HG03066 (cell line): ENCODE measurements at regions not wholly inside any gene's neighbourhood (a gene's known extent, or its start where the extent isn't known, plus 50 kb on each side); places are given as distances from the start of the nearest gene placed in this dataset.
"Not testable (repeated sequence)": the region's sequence is repeated elsewhere in the genome, so short reads cannot be mapped to it uniquely, and the experiment has no call there.

Experiments used
- ATAC-seq: cut with Tn5 transposase; IDR thresholded peaks from one replicate; pipeline ENCODE4 v1.9.1; 2021; ENCODE audit warnings: low read depth; ENCODE audit not compliant: unreplicated experiment

DNA sequence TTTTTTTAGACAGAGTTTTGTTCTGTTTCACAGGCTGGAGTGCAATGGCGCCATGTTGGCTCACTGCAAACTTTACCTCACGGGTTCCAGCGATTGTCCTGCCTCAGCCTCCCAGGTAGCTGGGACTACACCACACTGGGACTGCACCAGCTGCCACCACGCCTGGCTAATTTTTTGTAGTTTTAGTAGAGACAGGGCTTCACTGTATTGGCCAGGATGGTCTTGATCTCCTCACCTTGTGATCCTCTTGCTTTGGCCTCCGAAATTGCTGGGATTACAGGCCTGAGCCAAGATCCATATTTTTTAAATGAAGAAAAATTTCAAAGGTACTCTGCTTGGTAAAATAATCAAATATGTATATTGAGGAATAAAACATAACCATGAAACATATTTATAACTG lies 195.8 kb upstream of the TPTE start:
- ATAC-seq = peak; percentile 82

DNA sequence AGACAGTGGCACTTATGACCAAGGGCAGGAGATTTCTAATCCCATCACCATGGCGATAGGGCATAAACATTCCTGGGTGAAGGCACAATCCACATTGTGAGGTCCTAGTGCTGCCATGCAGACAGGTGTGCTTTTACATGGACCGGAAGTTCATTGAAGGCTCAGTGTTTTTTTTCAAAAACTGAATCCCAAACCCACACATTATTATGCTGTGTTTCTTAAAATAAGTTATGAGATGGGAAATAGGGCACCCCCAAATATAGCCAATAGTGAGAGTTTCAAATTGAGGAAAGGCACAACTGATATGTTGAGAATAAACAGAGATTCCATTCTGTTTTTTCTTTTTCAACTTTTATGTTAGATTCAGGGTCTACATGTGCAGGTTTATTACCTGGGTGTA lies 195.2 kb upstream of the TPTE start:
- not testable (repeated sequence) for ATAC-seq

DNA sequence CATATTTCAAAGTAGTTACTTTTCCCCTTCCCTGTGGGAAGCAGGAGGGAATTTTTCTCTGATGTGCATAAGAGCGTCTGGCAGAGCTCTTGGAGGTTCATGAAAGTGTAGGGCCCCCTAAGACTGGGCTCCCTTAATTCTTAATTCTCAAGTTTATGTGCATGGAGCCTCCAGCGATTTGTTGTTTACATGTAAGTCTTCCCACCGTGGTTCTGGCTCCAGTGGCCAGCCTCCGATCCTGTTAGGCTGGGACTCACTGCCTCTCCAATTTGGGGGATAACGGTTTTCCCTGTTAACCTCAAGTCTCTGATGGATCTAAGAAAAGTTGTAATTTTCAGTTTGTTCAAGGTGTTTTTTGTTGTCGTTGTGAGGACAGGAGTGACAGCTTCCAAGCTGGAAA lies 192.7 kb upstream of the TPTE start:
- ATAC-seq = not testable (repeated sequence)

DNA sequence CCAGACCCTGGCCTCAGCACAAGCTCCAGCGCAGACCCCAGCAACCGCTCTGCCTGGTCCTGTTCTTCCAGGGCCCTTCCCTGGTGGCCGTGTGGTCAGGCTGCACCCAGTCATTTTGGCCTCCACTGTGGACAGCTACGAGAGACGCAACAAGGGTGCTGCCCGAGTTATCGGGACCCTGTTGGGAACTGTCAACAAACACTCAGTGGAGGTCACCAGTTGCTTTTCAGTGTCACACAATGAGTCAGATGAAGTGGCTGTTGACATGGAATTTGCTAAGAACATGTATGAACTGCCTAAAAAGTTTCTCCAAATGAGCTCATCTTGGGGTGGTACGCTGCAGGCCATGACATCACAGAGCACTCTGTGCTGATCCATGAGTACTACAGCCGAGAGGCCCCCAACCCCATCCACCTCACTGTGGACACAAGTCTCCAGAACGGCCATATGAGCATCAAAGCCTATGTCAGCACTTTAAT lies 190.7 kb upstream of the TPTE start:
- ATAC-seq = not testable (repeated sequence)

DNA sequence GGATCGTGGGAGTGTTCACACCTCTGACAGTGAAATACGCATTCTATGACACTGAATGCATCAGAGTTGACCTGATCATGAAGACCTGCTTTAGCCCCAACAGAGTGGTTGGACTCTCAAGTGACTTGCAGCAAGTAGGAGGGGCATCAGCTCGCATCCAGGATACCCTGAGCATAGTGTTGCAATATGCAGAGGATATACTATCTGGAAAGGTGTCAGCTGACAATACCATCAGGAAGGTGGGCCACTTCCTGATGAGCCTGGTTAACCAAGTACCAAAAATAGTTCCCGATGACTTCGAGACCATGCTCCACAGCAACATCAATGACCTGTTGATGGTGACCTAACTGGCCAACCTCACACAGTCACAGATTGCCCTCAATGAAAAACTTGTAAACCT lies 190.2 kb upstream of the TPTE start:
- ATAC-seq = not testable (repeated sequence)

GRCh38 chr21:10332935-10333334 lies 188.4 kb upstream of the TPTE start:
- ATAC-seq = not testable (repeated sequence)

DNA sequence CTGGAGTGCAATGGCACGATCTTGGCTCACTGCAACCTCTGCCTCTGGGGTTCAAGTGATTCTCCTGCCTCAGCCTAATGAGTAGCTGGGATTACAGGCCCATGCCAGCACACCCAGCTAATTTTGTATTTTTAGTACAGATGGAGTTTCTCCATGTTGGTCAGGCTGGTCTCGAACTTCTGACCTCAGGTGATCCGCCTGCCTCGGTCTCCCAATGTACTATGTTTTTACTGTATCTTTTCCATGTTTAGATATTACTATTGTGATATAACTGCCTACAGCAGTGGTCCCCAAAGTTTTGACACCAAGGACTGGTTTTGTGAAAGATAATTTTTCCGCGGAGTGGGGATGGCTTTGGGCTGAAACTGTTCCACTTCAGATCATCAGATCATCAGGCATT lies 187.0 kb upstream of the TPTE start:
- ATAC-seq = not testable (repeated sequence)

GRCh38 chr21:10342261-10342956 lies 179.0 kb upstream of the TPTE start:
- not testable (repeated sequence) for ATAC-seq

DNA sequence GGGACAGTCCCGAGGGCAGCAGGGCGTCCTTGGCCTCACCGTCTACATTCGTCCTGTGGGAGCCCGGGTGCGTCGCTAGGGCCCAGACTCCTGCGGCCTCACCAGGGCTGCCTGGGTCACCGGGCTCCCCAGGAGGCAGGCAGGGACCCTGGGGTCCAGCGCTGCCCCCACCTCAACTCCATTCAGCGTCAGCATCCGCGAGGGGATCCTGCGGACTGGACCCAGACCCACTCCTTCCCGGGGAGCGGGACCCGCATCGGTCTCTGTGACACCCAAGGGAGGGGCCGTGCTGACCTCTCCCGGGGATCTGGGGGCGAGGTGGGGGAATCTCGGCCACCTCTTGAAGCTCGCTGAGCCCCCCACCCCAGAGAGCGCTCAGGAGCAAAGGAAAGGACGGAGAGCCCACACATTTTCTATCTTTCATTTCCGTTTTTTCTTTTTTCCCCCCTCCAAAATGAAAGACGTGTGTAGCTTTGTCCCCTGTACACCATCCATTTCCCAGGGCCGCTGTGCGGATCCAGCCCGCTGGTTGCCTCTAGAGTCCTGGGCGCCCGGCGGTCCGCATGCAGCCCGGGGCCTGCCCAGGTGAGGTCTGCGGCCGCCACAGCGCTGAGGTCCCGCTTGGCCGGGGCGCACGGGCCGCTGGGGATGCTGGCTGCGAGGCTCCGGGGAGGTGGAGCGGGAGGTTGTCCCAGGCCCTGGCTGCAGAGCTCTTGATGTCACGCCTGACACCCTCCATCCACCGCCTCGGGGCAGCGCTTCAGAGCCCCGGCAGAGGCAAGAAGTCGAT lies 178.0 kb upstream of the TPTE start:
- not testable (repeated sequence) for ATAC-seq

GRCh38 chr21:10344266-10344665 lies 177.1 kb upstream of the TPTE start:
- not testable (repeated sequence) for ATAC-seq

DNA sequence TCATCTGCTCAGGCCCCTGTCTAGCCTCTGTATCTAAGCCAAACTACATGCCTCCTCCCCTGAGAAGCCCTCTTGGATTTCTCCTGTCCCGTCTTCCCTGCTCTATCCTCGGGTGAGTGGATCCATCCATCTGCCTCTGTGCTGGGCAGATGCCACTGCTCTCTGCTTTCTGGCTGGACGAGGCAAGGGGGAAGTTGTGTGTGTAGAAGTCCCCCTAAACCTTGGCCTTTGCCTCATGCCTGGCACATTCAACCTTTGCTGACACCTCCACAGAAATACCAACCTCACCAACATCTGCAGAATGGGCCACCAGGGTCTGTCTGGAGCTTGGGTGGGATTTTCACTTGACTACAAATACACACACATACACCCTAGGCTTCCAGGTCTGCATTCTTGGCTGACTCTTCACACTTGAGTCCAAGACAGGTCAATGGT lies 176.2 kb upstream of the TPTE start:
- ATAC-seq = not testable (repeated sequence)

DNA sequence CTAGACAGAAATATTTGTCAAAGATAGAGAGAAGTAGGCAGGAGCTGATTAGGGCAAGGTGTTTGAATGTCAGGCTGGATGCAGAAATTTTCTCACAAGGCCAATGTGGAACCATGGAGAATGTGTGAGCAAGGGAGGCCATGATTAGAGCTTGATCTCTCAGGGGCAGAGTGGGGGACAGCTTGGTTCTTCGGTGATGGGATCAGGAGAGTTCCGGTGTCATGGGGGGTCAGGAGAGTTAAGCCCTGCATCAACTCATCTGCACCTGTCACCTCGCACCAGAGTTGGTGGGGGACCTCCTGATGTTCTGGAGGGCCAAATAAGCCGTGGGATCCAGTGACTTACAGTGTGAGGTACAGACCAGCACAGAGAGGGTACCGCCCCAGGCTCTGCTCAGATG lies 175.1 kb upstream of the TPTE start:
- not testable (repeated sequence) for ATAC-seq

DNA sequence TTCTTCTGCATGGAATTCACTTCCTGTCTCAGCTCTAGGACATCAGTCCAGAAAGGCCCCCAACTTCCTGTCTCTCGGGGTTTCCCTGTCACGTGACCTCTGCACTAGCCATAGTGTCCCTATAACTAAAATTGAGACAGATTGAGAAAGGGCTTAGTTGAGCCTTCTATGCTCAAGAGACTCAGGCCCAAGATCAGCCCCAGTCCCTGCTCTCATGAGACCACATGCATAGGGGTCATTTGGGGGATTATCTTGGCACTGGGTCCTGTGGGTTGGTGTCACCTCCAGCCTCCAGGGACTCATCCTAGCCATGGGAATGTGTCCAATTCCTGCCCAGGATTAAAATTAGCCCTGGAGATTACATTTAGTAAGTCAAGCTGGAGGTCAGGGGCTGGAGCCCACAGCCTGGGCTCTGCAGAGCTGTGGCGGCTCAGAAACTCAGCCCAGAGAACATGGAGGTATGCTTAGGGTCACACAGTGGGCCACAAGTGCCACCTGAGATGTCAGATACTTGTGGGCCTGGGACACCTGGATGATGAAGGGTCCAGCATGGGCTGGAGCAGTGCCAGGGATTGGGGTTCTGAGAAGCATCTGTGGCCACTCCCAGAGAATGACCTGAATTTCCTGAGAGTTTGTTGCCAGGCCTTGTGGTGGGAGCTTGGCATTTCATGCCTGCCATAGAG lies 174.3 kb upstream of the TPTE start:
- not testable (repeated sequence) for ATAC-seq

DNA sequence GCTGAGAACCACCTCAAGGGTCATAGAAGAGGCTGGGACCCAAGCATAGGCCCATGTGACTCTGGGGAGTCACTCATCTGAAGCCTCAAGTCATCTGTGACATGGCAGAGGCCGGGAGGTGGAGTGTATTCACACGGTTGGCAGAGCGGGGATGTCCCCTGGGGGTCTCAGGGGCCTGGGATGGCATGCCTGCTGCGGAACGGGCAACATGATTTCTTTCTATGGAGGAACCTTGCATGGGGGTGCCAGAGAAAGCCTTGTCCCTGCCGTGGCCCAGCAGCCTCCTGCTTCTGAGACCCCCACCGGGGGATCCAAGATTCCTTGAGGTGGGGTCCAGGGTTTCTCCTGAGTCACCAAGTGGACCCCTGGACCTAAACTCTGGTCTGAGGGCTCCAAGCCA lies 173.7 kb upstream of the TPTE start:
- not testable (repeated sequence) for ATAC-seq

DNA sequence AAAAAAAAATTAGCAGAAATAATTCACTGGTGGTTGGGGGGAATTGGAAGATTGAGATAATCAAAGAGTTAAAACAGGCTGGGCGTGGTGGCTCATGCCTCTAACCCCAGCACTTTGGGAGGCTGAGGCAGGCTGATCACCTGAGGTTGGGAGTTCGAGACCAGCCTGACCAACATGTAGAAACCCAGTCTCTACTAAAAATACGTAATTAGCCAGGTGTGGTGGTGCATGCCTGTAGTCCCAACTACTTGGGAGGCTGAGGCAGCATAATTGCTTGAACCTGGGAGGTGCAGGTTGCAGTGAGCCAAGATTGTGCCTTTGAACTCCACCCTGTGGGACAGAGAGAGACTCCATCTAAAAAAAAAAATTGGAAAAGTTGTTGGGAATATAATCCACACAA lies 173.2 kb upstream of the TPTE start:
- ATAC-seq = not testable (repeated sequence)

- ATAC-seq = not testable (repeated sequence)
These were observed 166.4 kb upstream of the TPTE start for GRCh38 chr21:10354851-10355578.

DNA sequence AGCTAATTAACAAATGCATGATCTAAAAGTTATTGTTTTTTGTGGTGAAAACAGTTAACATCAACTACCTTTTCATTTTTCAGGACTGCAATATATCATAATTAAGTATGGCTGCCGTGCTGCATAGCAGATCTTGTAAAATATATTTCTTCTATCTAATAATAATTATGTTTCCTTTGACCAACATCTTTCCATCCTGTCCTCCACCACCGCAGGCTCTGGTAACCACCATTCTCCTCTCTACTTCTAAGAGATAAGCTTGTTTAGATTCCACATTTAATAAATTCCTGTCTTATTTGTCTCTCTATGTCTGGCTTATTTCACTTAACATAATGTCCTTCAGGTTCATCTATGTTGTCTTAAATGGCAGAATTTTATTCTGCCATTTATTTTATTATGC lies 162.3 kb upstream of the TPTE start:
- ATAC-seq = not testable (repeated sequence)

GRCh38 chr21:10359911-10360310 lies 161.5 kb upstream of the TPTE start:
- ATAC-seq = not testable (repeated sequence)

DNA sequence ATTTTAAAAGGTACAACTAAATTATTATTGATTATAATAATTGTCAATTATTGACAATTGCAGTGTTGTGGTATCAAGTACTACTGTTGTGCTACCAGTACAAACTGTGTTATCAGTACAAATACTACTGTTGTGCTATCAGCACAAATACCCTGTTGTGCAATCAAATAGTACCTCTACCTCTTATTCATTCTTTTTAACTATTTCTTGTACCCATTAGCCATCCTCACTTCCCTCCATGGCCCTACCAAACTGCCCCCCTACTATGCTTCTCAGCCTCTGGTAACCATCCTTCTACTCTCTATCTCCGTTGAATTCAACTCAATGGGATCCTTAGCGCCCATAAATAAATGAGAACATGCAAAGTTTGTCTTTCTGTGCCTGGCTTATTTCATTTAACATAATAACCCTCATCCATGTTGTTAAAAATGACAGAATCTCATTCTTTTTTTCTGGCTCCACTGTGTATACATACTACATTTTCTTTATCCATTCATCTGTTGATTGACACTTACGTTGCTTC lies 160.1 kb upstream of the TPTE start:
- ATAC-seq = not testable (repeated sequence)

DNA sequence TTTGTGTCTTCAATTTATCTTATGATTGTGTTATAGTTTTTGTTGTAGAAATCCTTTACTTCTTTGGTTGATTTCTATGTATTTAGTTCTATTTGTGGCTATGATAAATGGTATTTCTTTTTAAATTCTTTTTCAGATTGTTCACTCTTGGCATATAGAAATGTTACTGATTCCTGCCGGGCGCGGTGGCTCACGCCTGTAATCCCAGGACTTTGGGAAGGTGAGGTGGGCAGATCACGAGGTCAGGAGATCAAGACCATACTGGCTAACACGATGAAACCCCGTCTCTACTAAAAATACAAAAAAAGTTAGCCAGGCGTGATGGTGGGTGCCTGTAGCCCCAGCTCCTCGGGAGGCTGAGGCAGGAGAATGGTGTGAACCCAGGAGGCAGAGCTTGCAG lies 158.6 kb upstream of the TPTE start:
- ATAC-seq = not testable (repeated sequence)
